Activated CD8-positive, alpha-beta memory T cell treated with anti-CD3 and anti-CD28 coated beads, Interleukin-2, amount 10 ng/mL, durations not matched to agents 7 days and 5 days (primary cell): ENCODE measurements at regions not wholly inside any gene's neighbourhood (a gene's known extent, or its start where the extent isn't known, plus 50 kb on each side); places are given as distances from the start of the nearest gene placed in this dataset.
A peak's percentile ranks its signal among the peaks of the same experiment; 100 is the strongest.

Source experiments
- ATAC-seq: fragments of 150-1000 bp; cut with Tn5 transposase; one replicate; pipeline ENCODE4 v1.10.0; 2021; ENCODE audit warnings: moderate library complexity
- CTCF ChIA-PET: fragments of 350-600 bp; sonication (Branson Sonifier 250); formaldehyde crosslinking; loops from one replicate; lab custom pipeline; 2021; ENCODE audit warnings: antibody characterized with exemption; lab: Charles Lee
- DNase-seq: peaks from one replicate; pipeline ENCODE4 v3.0.0-alpha.2; 2020
- H3K27ac Mint-ChIP-seq: one replicate; pipeline ENCODE4 v1.8.0; 2021; ENCODE audit warnings: mild to moderate bottlenecking, mixed read lengths
- H3K27me3 Mint-ChIP-seq: one replicate; pipeline ENCODE4 v1.8.0; 2021; ENCODE audit warnings: mixed read lengths
- H3K36me3 Mint-ChIP-seq: one replicate; pipeline ENCODE4 v1.8.0; 2021; ENCODE audit warnings: mild to moderate bottlenecking, mixed read lengths
- H3K4me1 Mint-ChIP-seq: one replicate; pipeline ENCODE4 v1.8.0; 2021; ENCODE audit warnings: mixed read lengths
- H3K4me3 Mint-ChIP-seq: one replicate; pipeline ENCODE4 v1.8.0; 2021; ENCODE audit warnings: mild to moderate bottlenecking, moderate library complexity, mixed read lengths
- H3K9me3 Mint-ChIP-seq: one replicate; pipeline ENCODE4 v1.8.0; 2022; ENCODE audit warnings: low read depth, mixed read lengths

DNA sequence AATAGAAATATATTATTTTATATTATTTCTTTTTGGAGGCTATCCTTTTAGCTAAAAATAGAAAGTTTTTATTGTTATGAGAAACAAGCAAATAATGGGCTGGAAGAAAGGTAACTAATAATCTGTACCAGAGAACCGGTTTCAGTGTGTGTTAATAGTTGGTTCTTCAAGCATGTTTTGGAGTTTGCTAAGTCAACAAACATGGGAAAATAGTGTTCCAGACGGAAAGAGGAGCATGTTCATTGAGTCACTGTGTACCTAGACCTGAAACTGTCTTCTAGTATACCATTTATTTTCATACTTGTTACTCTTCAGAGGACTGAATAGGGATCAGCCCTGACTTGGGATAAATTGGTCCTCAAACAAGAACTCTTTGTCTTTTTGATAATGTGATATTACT, 134.5 kb upstream of the CWC22 start:
- no peaks in the 10 kb centered on the region for H3K36me3 Mint-ChIP-seq
- no peaks in the 10 kb centered on the region for H3K9me3 Mint-ChIP-seq
- DNase-seq (no peak), ATAC-seq (no peak)
- CTCF ChIA-PET, result no interaction called here
- H3K27me3 Mint-ChIP-seq, result peaks cover 5% of the 10 kb centered on the region
- H3K27ac Mint-ChIP-seq, result no peak overlapping the region
- no peak overlapping the region for H3K4me3 Mint-ChIP-seq
- H3K4me1 Mint-ChIP-seq, result no peaks in the 10 kb centered on the region

DNA sequence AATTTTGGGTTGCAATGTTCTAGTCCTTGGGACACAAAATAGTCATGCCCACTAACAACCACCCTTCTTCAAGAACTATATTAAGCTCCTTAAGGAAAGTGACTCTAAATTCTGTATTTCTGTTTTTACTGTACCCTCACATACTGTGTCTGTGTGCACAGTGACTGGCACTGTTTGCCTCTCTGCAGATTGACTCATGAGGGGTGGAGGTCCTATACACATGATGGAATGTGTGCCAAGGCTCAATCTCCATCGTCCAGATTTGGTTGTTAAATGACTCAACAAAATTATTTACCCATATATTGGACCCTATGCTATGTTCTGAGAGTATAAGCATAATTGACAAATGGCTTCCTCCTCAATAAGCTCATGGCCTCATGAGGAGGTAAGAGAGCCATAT, 126.6 kb upstream of the CWC22 start:
- no peak for DNase-seq
- Mint-ChIP-seq H3K27me3 (peaks cover 15% of the 10 kb centered on the region), H3K27ac (no peak overlapping the region), H3K4me3 (no peak overlapping the region), H3K9me3 (no peaks in the 10 kb centered on the region), H3K36me3 (no peaks in the 10 kb centered on the region), H3K4me1 (no peaks in the 10 kb centered on the region)
- no peak for ATAC-seq
- CTCF ChIA-PET, result no interaction called here

DNA sequence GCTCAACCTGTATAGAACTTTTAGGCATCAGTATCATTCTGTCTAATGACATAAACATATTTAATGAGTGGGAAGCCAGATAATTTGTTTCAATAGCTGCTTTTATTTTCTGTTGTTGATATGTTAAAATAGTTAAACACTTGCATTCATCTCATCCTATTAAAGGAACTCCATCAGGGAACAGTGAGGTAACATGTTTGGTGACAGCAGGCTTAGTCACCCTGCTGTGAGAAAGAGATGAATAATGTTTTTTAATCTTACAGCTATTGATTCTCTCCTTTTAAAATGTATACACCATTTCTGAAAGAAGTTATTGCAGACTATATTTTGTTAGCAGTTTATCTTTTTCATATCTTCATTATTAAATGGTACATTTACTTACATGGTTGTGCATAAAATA, 123.3 kb upstream of the CWC22 start:
- H3K27me3 Mint-ChIP-seq, result peaks cover 32% of the 10 kb centered on the region
- no peak overlapping the region for H3K27ac Mint-ChIP-seq
- no peaks in the 10 kb centered on the region for H3K9me3 Mint-ChIP-seq
- CTCF ChIA-PET, result interaction anchor here (1.7 kb wide), 1 partner anchor 15 kb away, joined by 4 read pairs; no protein-coding TSS in a partner anchor
- no peaks in the 10 kb centered on the region for H3K36me3 Mint-ChIP-seq
- no peak overlapping the region for H3K4me3 Mint-ChIP-seq
- no peak for ATAC-seq
- H3K4me1 Mint-ChIP-seq, result no peaks in the 10 kb centered on the region
- DNase-seq, result no peak

DNA sequence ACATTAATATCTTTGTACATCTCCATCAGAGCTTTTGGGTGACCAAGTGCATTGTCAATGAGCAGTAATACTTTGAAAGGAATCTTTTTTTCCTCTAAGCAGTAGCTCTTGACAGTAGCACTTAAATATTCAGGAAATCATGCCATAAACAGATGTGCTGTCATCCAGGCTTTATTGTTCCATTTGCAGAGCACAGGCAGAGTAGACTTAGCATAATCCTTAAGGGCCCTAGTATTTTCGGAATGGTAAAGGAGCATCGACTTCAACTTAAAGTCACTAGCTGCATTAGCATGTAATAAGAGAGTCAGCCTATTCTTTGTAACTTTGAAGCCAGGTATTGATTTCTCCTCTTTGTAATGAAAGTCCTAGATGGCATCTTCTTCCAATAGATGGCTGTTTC, 121.8 kb upstream of the CWC22 start:
- Mint-ChIP-seq H3K9me3 (no peaks in the 10 kb centered on the region), H3K27me3 (peaks cover 32% of the 10 kb centered on the region), H3K4me3 (no peak overlapping the region), H3K4me1 (peaks cover 4% of the 10 kb centered on the region), H3K27ac (no peak overlapping the region), H3K36me3 (no peaks in the 10 kb centered on the region)
- ATAC-seq (no peak), DNase-seq (no peak)
- CTCF ChIA-PET, result interaction anchor here (1.5 to 1.7 kb wide), 2 partner anchors 13 to 1586 kb away, joined by 3 to 4 read pairs; no protein-coding TSS in a partner anchor

DNA sequence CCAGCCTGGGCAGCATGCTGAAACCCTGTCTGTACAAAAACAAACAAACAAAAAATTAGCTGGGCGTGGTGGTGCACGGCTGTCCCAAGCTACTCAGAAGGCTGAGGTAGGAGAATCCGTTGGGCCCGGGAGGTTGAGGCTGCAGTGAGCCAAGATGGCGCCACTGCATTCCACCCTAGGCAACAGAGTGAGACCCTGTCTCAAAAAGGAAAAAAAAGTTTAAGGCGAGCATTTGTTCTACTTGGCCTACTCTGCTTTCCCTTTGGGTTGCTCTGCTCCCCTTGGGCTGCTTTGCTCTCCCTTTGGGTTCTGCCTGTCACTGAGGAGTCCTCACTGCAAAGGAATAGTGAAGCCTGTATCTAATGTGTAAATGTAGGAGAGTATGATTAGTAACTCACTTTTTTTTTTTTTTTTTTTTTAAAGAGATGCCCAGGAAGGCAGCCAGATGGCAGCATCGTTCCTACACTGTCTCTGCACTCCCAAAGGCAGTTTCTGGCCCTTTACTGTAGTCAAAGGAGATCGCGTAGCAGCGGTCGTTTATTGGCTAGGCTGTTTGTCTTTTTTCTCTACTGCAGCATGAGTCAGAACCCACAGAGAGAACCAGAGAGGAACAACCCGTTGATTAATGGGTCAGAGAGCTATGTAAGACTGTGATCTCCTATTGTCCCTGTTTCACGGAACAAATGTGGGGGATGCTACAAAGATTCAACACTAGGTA, 118.3 kb upstream of the CWC22 start:
- Mint-ChIP-seq H3K4me1 (peaks cover 4% of the 10 kb centered on the region), H3K4me3 (no peak overlapping the region), H3K27me3 (peaks cover 23% of the 10 kb centered on the region), H3K9me3 (no peaks in the 10 kb centered on the region), H3K27ac (no peak overlapping the region), H3K36me3 (no peaks in the 10 kb centered on the region)
- ATAC-seq (peak; percentile 88), DNase-seq (peak; percentile 60)
- CTCF ChIA-PET, result interaction anchor here (0.7 to 1.6 kb wide), 7 partner anchors 9 to 941 kb away, joined by 3 to 8 read pairs (median 3); partner anchors contain the start of gene UBE2E3

DNA sequence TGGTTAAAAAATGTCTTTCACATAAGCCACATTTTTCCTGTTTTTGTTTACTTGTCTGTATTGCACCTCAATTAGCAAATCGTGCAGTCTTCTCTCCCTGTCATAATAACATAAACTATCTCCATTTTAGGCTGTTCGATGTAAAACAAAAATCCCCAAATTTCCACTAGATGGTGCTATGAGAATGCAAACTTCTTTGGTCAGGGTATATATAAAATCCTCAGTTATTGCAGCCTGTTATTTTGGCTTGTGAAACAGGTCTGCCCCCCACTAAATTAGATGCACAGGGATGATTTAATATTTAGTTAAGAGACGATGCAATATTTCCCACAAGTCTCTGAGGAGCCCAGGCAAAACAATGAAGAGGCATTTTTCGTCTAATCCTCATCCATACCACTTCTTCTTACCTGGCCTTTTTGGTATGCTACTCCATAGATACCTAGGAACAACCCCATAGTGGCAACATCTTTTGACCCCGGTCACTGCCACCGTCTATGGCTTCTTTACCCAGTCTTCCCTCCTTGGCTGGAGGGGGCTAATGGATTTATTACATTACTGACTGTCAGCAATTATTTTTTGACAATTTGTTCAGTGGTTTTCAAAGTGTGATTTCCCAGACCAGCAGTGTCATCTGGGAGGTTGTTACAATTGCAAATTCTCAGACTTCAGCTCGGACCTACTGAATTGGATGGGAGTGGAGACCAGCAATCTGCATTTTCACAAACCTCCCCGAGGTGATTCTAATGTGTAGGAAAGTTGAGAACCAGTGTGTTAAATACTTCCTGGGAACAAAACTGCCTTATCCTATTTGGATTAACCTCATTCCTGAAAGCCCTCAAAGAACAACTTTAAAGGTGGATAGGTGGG, 117.4 kb upstream of the CWC22 start:
- Mint-ChIP-seq H3K9me3 (no peaks in the 10 kb centered on the region), H3K36me3 (no peaks in the 10 kb centered on the region), H3K4me1 (peaks cover 4% of the 10 kb centered on the region), H3K4me3 (no peak overlapping the region), H3K27ac (no peak overlapping the region), H3K27me3 (peaks cover 18% of the 10 kb centered on the region)
- no peak for DNase-seq
- CTCF ChIA-PET, result interaction anchor here (0.7 to 2.7 kb wide), 9 partner anchors 10 to 1591 kb away, joined by 3 to 22 read pairs (median 4); partner anchors contain the start of gene UBE2E3
- peak; percentile 59 for ATAC-seq

DNA sequence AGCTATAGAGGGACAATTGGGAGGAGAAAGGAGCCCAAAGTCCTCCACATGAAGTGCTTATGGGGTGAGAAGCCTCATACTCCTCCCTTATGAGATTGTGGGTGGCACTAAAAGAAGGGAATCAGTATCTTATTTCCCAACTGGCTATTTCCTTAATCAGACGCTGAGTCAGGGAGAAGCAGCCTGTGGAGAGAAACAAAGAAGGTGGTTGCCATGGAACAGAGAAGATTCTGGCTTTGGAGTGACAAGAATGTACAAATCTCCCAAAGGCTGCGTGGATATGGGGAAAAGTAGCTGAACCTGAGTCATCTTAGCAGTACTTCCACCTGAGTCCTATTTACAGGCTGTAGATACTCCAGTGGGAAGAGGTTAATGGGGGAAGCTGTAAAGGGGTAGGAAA, 115.8 kb upstream of the CWC22 start:
- DNase-seq (no peak), ATAC-seq (no peak)
- H3K9me3 Mint-ChIP-seq, result no peaks in the 10 kb centered on the region
- CTCF ChIA-PET, result interaction anchor here (0.7 to 2.7 kb wide), 4 partner anchors 21 to 1592 kb away, joined by 3 to 22 read pairs (median 6); no protein-coding TSS in a partner anchor
- no peaks in the 10 kb centered on the region for H3K36me3 Mint-ChIP-seq
- peaks cover 11% of the 10 kb centered on the region for H3K27me3 Mint-ChIP-seq
- peaks cover 4% of the 10 kb centered on the region for H3K4me1 Mint-ChIP-seq
- H3K27ac Mint-ChIP-seq, result no peak overlapping the region
- H3K4me3 Mint-ChIP-seq, result no peak overlapping the region

DNA sequence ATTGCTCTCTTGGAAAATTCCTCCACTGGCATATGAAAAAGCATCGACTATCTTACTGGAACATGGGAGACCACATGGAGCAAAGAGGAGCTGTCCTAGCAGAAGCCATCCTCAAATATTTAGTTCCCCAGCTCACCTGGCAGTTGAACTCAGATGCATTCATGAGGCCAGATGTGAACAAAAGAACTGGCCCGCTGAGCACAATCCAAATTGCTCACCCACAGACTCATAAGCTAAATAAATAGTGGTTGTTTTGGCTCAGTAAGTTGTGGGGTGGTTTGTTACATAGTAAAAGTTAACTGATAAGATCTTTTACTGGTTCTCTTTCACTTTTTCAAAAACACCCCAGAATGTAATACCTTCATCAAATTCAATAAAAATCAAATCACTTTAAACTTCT, 108.6 kb upstream of the CWC22 start:
- DNase-seq (no peak), ATAC-seq (no peak)
- Mint-ChIP-seq H3K9me3 (no peaks in the 10 kb centered on the region), H3K27me3 (peaks cover 6% of the 10 kb centered on the region), H3K36me3 (no peaks in the 10 kb centered on the region), H3K4me1 (no peaks in the 10 kb centered on the region), H3K27ac (no peak overlapping the region), H3K4me3 (no peak overlapping the region)
- CTCF ChIA-PET, result interaction anchor here (1.4 kb wide), 2 partner anchors 10 to 14 kb away, joined by 3 to 4 read pairs; no protein-coding TSS in a partner anchor

DNA sequence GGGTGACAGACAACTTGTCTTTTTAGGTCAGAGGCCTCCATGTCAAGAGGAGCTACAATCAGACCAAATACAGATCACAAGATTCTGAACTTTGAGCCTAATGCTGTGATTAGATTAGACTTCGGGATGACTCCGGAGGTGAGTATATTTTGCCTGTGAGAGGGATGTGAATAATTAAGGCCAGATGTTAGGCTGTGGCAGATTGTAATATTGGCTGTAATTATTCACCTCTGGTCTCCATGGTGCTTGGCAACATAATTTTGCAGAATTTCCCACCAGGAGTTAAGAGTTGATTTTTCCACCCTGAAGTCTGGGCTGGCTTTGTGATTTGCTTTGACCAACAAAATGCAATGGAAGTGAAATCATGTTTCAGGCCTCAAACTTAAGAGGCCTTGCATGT, 108.2 kb upstream of the CWC22 start:
- DNase-seq (no peak), ATAC-seq (no peak)
- H3K36me3 Mint-ChIP-seq, result no peaks in the 10 kb centered on the region
- no peak overlapping the region for H3K27ac Mint-ChIP-seq
- no peaks in the 10 kb centered on the region for H3K9me3 Mint-ChIP-seq
- peaks cover 6% of the 10 kb centered on the region for H3K27me3 Mint-ChIP-seq
- CTCF ChIA-PET, result interaction anchor here (1.4 kb wide), 1 partner anchor 14 kb away, joined by 4 read pairs; no protein-coding TSS in a partner anchor
- H3K4me1 Mint-ChIP-seq, result no peaks in the 10 kb centered on the region
- no peak overlapping the region for H3K4me3 Mint-ChIP-seq

DNA sequence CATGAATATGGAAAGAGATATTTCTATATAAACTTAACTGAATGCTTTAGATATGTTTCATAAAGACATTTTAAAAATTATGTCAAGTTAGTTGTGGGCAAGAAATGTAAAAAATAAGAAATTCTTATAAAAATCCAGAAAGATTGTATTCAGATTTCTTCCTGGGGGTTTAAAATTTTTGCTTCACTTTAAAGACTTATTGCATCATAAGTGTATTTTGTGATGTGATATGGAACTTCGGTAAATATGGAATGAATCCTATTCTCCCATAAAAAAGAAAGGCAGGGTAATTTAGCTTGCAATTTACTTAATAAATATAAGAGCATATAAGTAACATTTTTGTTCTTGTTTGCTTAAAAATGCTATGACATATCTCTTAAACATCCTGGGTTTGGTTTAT, 104.8 kb upstream of the CWC22 start:
- Mint-ChIP-seq H3K27me3 (peaks cover 7% of the 10 kb centered on the region), H3K4me3 (no peak overlapping the region), H3K27ac (no peak overlapping the region), H3K4me1 (no peaks in the 10 kb centered on the region), H3K9me3 (no peaks in the 10 kb centered on the region), H3K36me3 (no peaks in the 10 kb centered on the region)
- ATAC-seq (no peak), DNase-seq (no peak)
- CTCF ChIA-PET, result no interaction called here

DNA sequence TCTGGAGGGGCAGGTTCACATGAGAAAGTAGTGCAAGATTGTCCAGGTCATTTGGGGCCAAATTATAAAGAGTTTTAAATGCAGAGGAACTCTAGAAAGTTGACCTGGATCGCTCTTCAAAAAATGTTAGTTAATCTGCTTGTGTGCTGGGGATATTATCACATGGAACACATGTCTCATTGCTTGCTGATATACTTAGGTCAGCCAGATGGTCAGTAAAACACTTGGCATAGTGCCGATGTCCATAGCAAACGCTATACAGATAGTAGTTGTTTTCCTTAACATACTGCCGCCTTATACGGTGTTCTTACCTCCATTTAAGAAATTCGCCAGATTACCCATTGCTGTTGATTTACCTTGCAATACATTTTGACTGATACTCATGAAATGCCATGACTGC, 103.4 kb upstream of the CWC22 start:
- ATAC-seq, result no peak
- H3K4me3 Mint-ChIP-seq, result no peak overlapping the region
- H3K27ac Mint-ChIP-seq, result no peak overlapping the region
- CTCF ChIA-PET, result no interaction called here
- DNase-seq, result no peak
- no peaks in the 10 kb centered on the region for H3K36me3 Mint-ChIP-seq
- H3K4me1 Mint-ChIP-seq, result no peaks in the 10 kb centered on the region
- peaks cover 7% of the 10 kb centered on the region for H3K27me3 Mint-ChIP-seq
- no peaks in the 10 kb centered on the region for H3K9me3 Mint-ChIP-seq

DNA sequence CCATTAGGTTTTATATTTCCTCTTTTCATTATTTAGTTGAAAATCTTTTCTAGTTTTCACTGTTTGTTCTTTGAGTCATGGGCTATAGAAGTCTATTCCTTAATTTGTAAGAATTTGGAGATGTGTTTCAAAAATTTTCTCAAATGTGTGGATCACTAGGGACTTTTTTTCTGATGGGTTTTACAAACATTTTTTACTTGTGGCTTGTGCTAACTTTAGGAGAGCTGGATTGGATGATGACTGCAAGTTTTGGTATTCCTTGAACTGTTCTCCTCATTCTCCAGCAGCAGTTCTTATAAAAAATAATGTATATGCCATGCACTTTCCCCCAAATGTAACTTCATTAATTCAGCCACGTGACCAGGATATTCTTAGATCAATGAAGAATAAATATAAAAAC, 94.7 kb upstream of the CWC22 start:
- Mint-ChIP-seq H3K9me3 (no peaks in the 10 kb centered on the region), H3K36me3 (no peaks in the 10 kb centered on the region), H3K27ac (no peak overlapping the region), H3K27me3 (no peaks in the 10 kb centered on the region), H3K4me1 (no peaks in the 10 kb centered on the region), H3K4me3 (no peak overlapping the region)
- DNase-seq, result no peak
- no peak for ATAC-seq
- CTCF ChIA-PET, result no interaction called here

DNA sequence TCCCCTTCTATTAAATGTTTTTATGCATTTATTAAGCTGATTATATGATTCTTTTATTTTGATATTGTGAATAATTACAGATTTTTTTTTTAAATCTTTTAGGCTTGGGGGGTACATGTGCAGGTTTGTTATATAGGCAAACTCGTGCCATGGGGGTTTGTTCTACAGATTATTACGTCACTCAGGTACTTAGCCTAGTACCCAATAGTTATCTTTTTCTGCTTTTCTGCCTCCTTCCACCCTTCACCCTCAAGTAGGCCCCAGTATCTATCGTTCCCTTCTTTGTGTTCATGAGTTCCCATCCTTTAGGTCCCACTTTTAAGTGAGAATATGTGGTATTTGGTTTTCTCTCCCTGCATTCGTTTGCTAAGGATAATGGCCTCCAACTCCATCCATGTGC, 92.2 kb upstream of the CWC22 start:
- H3K4me3 Mint-ChIP-seq, result no peak overlapping the region
- no peaks in the 10 kb centered on the region for H3K36me3 Mint-ChIP-seq
- DNase-seq (no peak), ATAC-seq (no peak)
- CTCF ChIA-PET, result no interaction called here
- H3K4me1 Mint-ChIP-seq, result no peaks in the 10 kb centered on the region
- no peaks in the 10 kb centered on the region for H3K9me3 Mint-ChIP-seq
- H3K27ac Mint-ChIP-seq, result no peak overlapping the region
- peaks cover 7% of the 10 kb centered on the region for H3K27me3 Mint-ChIP-seq
